NCI-H1436 (cell line): ENCODE measurements at regions not wholly inside any gene's neighbourhood (a gene's known extent, or its start where the extent isn't known, plus 50 kb on each side); places are given as distances from the start of the nearest gene placed in this dataset.

Experiments used
- DNase-seq: peaks from one replicate; lab custom pipeline; 2025; lab: John Stamatoyannopoulos, UW

- DNase-seq, result no peak
Measured at GRCh38 chr5:175168882-175169507, 275.0 kb downstream of the DRD1 start.

GRCh38 chr5:175166026-175166425 lies 278.0 kb downstream of the DRD1 start:
- no peak for DNase-seq

GRCh38 chr5:175163586-175164275 lies 280.3 kb downstream of the DRD1 start:
- no peak for DNase-seq

- no peak for DNase-seq
Measured at GRCh38 chr5:175162036-175162435, 281.9 kb downstream of the DRD1 start.

GRCh38 chr5:175159956-175160355 lies 284.0 kb downstream of the DRD1 start:
- DNase-seq, result no peak

GRCh38 chr5:175148636-175149172 lies 295.3 kb downstream of the DRD1 start:
- DNase-seq, result no peak

GRCh38 chr5:175146733-175147132 lies 297.2 kb downstream of the DRD1 start:
- DNase-seq, result no peak

GRCh38 chr5:175141421-175141820 lies 302.6 kb downstream of the DRD1 start:
- DNase-seq, result no peak

GRCh38 chr5:175133185-175133584 lies 310.8 kb downstream of the DRD1 start:
- DNase-seq, result no peak

- DNase-seq, result no peak
Measured at GRCh38 chr5:175131432-175131831, 312.6 kb downstream of the DRD1 start.

- no peak for DNase-seq
Measured at GRCh38 chr5:175129619-175130018, 314.4 kb downstream of the DRD1 start.

- no peak for DNase-seq
Measured at GRCh38 chr5:175129121-175129520, 314.9 kb downstream of the DRD1 start.

GRCh38 chr5:175124821-175125220 lies 319.2 kb downstream of the DRD1 start:
- DNase-seq, result no peak

- no peak for DNase-seq
Measured at GRCh38 chr5:175124251-175124813, 319.6 kb downstream of the DRD1 start.

GRCh38 chr5:175123542-175123941 lies 320.4 kb downstream of the DRD1 start:
- DNase-seq, result no peak

GRCh38 chr5:175121457-175121856 lies 322.5 kb downstream of the DRD1 start:
- DNase-seq, result no peak

GRCh38 chr5:175120412-175120811 lies 323.6 kb downstream of the DRD1 start:
- DNase-seq, result no peak

GRCh38 chr5:175118700-175119309 lies 325.2 kb downstream of the DRD1 start:
- DNase-seq, result no peak

GRCh38 chr5:175116466-175117048 lies 327.4 kb downstream of the DRD1 start:
- no peak for DNase-seq

- no peak for DNase-seq
Measured at GRCh38 chr5:175115831-175116230, 328.2 kb downstream of the DRD1 start.

- no peak for DNase-seq
Measured at GRCh38 chr5:175113947-175114346, 330.0 kb downstream of the DRD1 start.

GRCh38 chr5:175109058-175109755 lies 334.8 kb downstream of the DRD1 start:
- DNase-seq, result no peak
